ENCODE measurements at regions not wholly inside any gene's neighbourhood (a gene's known extent, or its start where the extent isn't known, plus 50 kb on each side); places are given as distances from the start of the nearest gene placed in this dataset.

GRCh38 chr2:21461754-21462240 is 338.0 kb downstream of the TDRD15 start:
- no peaks in the 10 kb centered on the region for H3K36me3 ChIP-seq (ENCODE audit: control insufficient read depth in 5 of 5, insufficient read depth in 5 of 5, low read length in 5 of 5)
- no peak overlapping the region for H3K27ac ChIP-seq (ENCODE audit: low read depth, low read length)
- H3K9ac ChIP-seq (ENCODE audit: low read length in 5 of 5) = no peak overlapping the region
- peaks cover 0 to 6% (median 0%) of the 10 kb centered on the region in 5 donors for H3K9me3 ChIP-seq (ENCODE audit: control insufficient read depth in 5 of 5, low read length in 5 of 5)
- no peaks in the 10 kb centered on the region for H3K27me3 ChIP-seq (ENCODE audit: control insufficient read depth in 5 of 5, insufficient read depth in 4 of 5, low read length in 5 of 5)
- no peak overlapping the region for H3K4me3 ChIP-seq (ENCODE audit: low read depth in 1 of 5, low read length in 5 of 5)
- no peaks in the 10 kb centered on the region for H3K4me1 ChIP-seq (ENCODE audit: control insufficient read depth in 5 of 5, insufficient read depth in 5 of 5, low read length in 5 of 5)

DNA sequence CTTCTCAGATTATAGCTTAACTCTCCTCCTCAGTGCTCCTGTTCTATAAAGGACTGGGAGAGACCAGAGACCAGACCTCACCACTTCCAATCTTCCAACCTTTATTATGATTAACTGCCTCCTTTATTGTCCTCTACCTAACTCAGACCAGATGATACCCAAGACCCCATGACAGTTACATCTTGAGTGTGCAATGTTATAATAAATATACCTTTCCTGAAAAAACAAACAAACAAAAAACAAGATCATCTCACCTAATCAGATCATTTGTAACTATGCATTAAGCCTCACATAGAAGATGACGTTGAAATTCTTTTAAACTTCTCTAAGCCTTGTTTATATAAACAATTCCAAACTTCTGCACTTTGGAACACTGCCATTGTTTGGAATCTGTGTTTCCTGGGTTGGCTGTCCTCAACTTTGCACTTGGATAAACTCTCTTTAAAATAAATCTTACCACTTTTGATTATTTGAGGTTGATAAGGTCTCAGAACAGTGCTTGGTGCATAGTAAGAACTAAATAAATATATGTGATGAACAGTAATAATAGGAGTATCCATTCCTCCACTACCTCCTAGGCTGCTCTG is 342.7 kb downstream of the TDRD15 start:
- no peak overlapping the region for H3K4me3 ChIP-seq (ENCODE audit: low read depth in 1 of 5, low read length in 5 of 5)
- H3K36me3 ChIP-seq (ENCODE audit: control insufficient read depth in 5 of 5, insufficient read depth in 5 of 5, low read length in 5 of 5) = no peaks in the 10 kb centered on the region
- H3K4me1 ChIP-seq (ENCODE audit: control insufficient read depth in 5 of 5, insufficient read depth in 5 of 5, low read length in 5 of 5) = no peaks in the 10 kb centered on the region
- H3K27me3 ChIP-seq (ENCODE audit: control insufficient read depth in 5 of 5, insufficient read depth in 4 of 5, low read length in 5 of 5) = no peaks in the 10 kb centered on the region
- no peak overlapping the region for H3K9ac ChIP-seq (ENCODE audit: low read length in 5 of 5)
- no peaks in the 10 kb centered on the region for H3K9me3 ChIP-seq (ENCODE audit: control insufficient read depth in 5 of 5, low read length in 5 of 5)
- H3K27ac ChIP-seq (ENCODE audit: low read depth, low read length) = no peak overlapping the region

GRCh38 chr2:21467280-21467818 is 343.6 kb downstream of the TDRD15 start:
- no peak overlapping the region for H3K27ac ChIP-seq (ENCODE audit: low read depth, low read length)
- no peaks in the 10 kb centered on the region for H3K27me3 ChIP-seq (ENCODE audit: control insufficient read depth in 5 of 5, insufficient read depth in 4 of 5, low read length in 5 of 5)
- no peaks in the 10 kb centered on the region for H3K36me3 ChIP-seq (ENCODE audit: control insufficient read depth in 5 of 5, insufficient read depth in 5 of 5, low read length in 5 of 5)
- no peaks in the 10 kb centered on the region for H3K4me1 ChIP-seq (ENCODE audit: control insufficient read depth in 5 of 5, insufficient read depth in 5 of 5, low read length in 5 of 5)
- no peak overlapping the region for H3K4me3 ChIP-seq (ENCODE audit: low read depth in 1 of 5, low read length in 5 of 5)
- H3K9me3 ChIP-seq (ENCODE audit: control insufficient read depth in 5 of 5, low read length in 5 of 5) = no peaks in the 10 kb centered on the region
- H3K9ac ChIP-seq (ENCODE audit: low read length in 5 of 5) = no peak overlapping the region

DNA sequence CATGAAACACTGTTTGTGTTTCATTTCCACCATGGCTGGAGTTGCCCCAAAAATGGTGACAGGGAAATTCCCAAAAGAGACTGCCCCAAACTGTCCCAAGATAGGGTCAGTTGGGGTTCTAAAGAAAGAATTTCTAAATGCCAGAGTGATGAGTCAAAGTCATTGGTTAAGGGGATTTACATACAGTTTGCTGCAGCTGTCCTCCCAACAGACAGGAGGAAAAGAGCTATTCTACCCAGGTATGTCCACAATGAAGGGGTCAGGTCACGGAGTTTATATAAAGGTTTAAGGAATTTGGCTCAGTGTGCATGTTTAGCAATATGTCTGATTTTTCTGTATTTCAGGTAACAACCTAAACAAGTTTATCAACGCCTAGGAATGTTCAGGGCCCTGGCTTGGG is 344.1 kb downstream of the TDRD15 start:
- no peak overlapping the region for H3K4me3 ChIP-seq (ENCODE audit: low read depth in 1 of 5, low read length in 5 of 5)
- no peak overlapping the region for H3K9ac ChIP-seq (ENCODE audit: low read length in 5 of 5)
- no peaks in the 10 kb centered on the region for H3K4me1 ChIP-seq (ENCODE audit: control insufficient read depth in 5 of 5, insufficient read depth in 5 of 5, low read length in 5 of 5)
- H3K36me3 ChIP-seq (ENCODE audit: control insufficient read depth in 5 of 5, insufficient read depth in 5 of 5, low read length in 5 of 5) = no peaks in the 10 kb centered on the region
- no peaks in the 10 kb centered on the region for H3K27me3 ChIP-seq (ENCODE audit: control insufficient read depth in 5 of 5, insufficient read depth in 4 of 5, low read length in 5 of 5)
- H3K27ac ChIP-seq (ENCODE audit: low read depth, low read length) = no peak overlapping the region
- H3K9me3 ChIP-seq (ENCODE audit: control insufficient read depth in 5 of 5, low read length in 5 of 5) = no peaks in the 10 kb centered on the region

- Histone ChIP-seq H3K4me1 (ENCODE audit: control insufficient read depth in 5 of 5, insufficient read depth in 5 of 5, low read length in 5 of 5) (no peaks in the 10 kb centered on the region), H3K9ac (ENCODE audit: low read length in 5 of 5) (no peak overlapping the region), H3K9me3 (ENCODE audit: control insufficient read depth in 5 of 5, low read length in 5 of 5) (no peaks in the 10 kb centered on the region), H3K4me3 (ENCODE audit: low read depth in 1 of 5, low read length in 5 of 5) (no peak overlapping the region), H3K36me3 (ENCODE audit: control insufficient read depth in 5 of 5, insufficient read depth in 5 of 5, low read length in 5 of 5) (no peaks in the 10 kb centered on the region), H3K27ac (ENCODE audit: low read depth, low read length) (no peak overlapping the region), H3K27me3 (ENCODE audit: control insufficient read depth in 5 of 5, insufficient read depth in 4 of 5, low read length in 5 of 5) (no peaks in the 10 kb centered on the region)
Observed at GRCh38 chr2:21468624-21469023, 344.9 kb downstream of the TDRD15 start.

DNA sequence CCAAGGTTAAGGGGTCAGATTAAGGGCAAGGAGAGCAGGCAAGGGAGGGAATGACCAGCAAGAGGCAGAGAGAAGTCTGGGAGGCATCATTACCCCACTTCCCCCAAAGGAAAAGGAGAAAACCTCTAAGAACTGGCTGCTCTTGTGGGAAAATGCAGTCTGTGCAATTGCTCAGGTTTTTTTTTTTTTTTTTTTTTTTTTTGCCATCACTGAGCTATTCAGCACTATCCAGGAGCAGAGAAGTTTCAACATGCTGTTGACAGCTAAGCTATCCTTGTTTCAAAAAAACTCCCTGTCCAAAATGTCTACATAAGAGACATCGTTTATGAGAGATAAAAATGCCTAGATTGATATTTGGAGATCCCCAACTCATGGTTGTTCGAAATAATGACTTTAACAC is 345.4 kb downstream of the TDRD15 start:
- no peaks in the 10 kb centered on the region for H3K9me3 ChIP-seq (ENCODE audit: control insufficient read depth in 5 of 5, low read length in 5 of 5)
- no peaks in the 10 kb centered on the region for H3K4me1 ChIP-seq (ENCODE audit: control insufficient read depth in 5 of 5, insufficient read depth in 5 of 5, low read length in 5 of 5)
- no peaks in the 10 kb centered on the region for H3K27me3 ChIP-seq (ENCODE audit: control insufficient read depth in 5 of 5, insufficient read depth in 4 of 5, low read length in 5 of 5)
- H3K4me3 ChIP-seq (ENCODE audit: low read depth in 1 of 5, low read length in 5 of 5) = no peak overlapping the region
- no peak overlapping the region for H3K9ac ChIP-seq (ENCODE audit: low read length in 5 of 5)
- no peak overlapping the region for H3K27ac ChIP-seq (ENCODE audit: low read depth, low read length)
- H3K36me3 ChIP-seq (ENCODE audit: control insufficient read depth in 5 of 5, insufficient read depth in 5 of 5, low read length in 5 of 5) = no peaks in the 10 kb centered on the region

DNA sequence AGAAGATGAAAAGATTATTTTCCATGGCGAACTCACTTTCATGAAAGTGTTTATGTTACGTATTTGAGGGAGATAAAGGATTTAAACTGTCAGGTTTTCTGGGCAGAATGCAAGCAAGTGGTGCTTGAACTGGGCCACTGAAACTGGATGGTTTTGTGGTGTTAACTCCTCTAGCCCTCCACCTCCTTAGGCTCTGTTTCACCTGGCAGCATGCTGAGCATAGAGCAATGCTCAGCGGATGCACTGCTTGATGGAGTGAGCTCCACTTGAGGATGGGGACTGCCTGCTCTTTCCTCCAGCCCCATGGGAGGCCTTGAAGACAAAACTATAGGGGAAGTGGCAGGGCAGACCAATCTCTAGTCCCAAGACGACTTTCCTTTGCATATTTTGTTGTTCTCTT is 345.8 kb downstream of the TDRD15 start:
- Histone ChIP-seq H3K27me3 (ENCODE audit: control insufficient read depth in 5 of 5, insufficient read depth in 4 of 5, low read length in 5 of 5) (no peaks in the 10 kb centered on the region), H3K9me3 (ENCODE audit: control insufficient read depth in 5 of 5, low read length in 5 of 5) (no peaks in the 10 kb centered on the region), H3K4me3 (ENCODE audit: low read depth in 1 of 5, low read length in 5 of 5) (no peak overlapping the region), H3K9ac (ENCODE audit: low read length in 5 of 5) (no peak overlapping the region), H3K27ac (ENCODE audit: low read depth, low read length) (no peak overlapping the region), H3K36me3 (ENCODE audit: control insufficient read depth in 5 of 5, insufficient read depth in 5 of 5, low read length in 5 of 5) (no peaks in the 10 kb centered on the region), H3K4me1 (ENCODE audit: control insufficient read depth in 5 of 5, insufficient read depth in 5 of 5, low read length in 5 of 5) (no peaks in the 10 kb centered on the region)

DNA sequence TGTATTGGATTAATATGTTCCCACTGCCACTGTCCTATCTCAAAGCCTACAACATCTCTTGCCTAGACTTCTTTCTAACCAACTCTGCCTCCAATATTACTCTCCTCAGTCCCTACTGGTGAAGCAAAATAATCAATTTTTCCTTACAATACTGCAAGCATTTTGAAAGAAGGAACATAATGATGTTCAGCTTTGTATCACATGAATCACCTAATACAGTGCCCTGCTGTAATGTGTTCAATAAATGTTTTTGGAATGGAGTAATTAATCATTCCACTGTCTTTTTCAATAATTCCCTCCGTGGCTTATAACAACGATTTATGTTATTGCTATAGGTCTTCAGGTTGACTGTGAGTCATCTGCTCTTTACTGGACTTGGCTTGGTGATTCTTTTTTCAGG is 356.4 kb downstream of the TDRD15 start:
- Histone ChIP-seq H3K4me1 (ENCODE audit: control insufficient read depth in 5 of 5, insufficient read depth in 5 of 5, low read length in 5 of 5) (no peaks in the 10 kb centered on the region), H3K9me3 (ENCODE audit: control insufficient read depth in 5 of 5, low read length in 5 of 5) (peaks cover 0 to 10% (median 3%) of the 10 kb centered on the region in 5 donors), H3K27ac (ENCODE audit: low read depth, low read length) (no peak overlapping the region), H3K27me3 (ENCODE audit: control insufficient read depth in 5 of 5, insufficient read depth in 4 of 5, low read length in 5 of 5) (no peaks in the 10 kb centered on the region), H3K9ac (ENCODE audit: low read length in 5 of 5) (no peak overlapping the region), H3K36me3 (ENCODE audit: control insufficient read depth in 5 of 5, insufficient read depth in 5 of 5, low read length in 5 of 5) (no peaks in the 10 kb centered on the region), H3K4me3 (ENCODE audit: low read depth in 1 of 5, low read length in 5 of 5) (no peak overlapping the region)

- Histone ChIP-seq H3K9me3 (ENCODE audit: control insufficient read depth in 5 of 5, low read length in 5 of 5) (peaks cover 0 to 9% (median 7%) of the 10 kb centered on the region in 5 donors), H3K27ac (ENCODE audit: low read depth, low read length) (no peak overlapping the region), H3K4me1 (ENCODE audit: control insufficient read depth in 5 of 5, insufficient read depth in 5 of 5, low read length in 5 of 5) (no peaks in the 10 kb centered on the region), H3K27me3 (ENCODE audit: control insufficient read depth in 5 of 5, insufficient read depth in 4 of 5, low read length in 5 of 5) (no peaks in the 10 kb centered on the region), H3K36me3 (ENCODE audit: control insufficient read depth in 5 of 5, insufficient read depth in 5 of 5, low read length in 5 of 5) (no peaks in the 10 kb centered on the region), H3K9ac (ENCODE audit: low read length in 5 of 5) (no peak overlapping the region), H3K4me3 (ENCODE audit: low read depth in 1 of 5, low read length in 5 of 5) (no peak overlapping the region)
Observed at GRCh38 chr2:21484643-21485042, 360.9 kb downstream of the TDRD15 start.

DNA sequence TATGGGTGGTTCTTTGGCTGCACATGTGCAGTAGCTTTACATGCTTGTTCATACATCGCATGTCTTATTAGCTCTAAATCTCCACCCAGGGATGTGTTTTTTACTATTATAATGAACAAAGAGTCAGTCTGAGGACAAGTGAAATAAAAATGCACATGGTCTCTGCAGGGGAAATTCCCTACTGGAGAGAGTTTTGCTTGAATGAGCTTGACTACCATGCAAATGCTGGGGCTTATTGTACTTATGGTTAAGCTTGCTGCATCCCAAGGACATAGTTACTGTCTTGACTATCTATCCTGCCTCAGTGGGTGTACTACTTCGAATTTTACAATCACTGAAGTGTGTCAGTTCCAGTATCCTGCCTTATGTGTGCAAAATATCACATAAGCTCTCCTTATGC is 362.7 kb downstream of the TDRD15 start:
- Histone ChIP-seq H3K27me3 (ENCODE audit: control insufficient read depth in 5 of 5, insufficient read depth in 4 of 5, low read length in 5 of 5) (no peaks in the 10 kb centered on the region), H3K27ac (ENCODE audit: low read depth, low read length) (no peak overlapping the region)

More for the DNA sequence above, 362.7 kb downstream of the TDRD15 start:
- Histone ChIP-seq H3K9ac (ENCODE audit: low read length in 5 of 5) (no peak overlapping the region), H3K4me1 (ENCODE audit: control insufficient read depth in 5 of 5, insufficient read depth in 5 of 5, low read length in 5 of 5) (no peaks in the 10 kb centered on the region), H3K4me3 (ENCODE audit: low read depth in 1 of 5, low read length in 5 of 5) (no peak overlapping the region), H3K9me3 (ENCODE audit: control insufficient read depth in 5 of 5, low read length in 5 of 5) (peaks cover 0 to 9% (median 7%) of the 10 kb centered on the region in 5 donors), H3K36me3 (ENCODE audit: control insufficient read depth in 5 of 5, insufficient read depth in 5 of 5, low read length in 5 of 5) (no peaks in the 10 kb centered on the region)
